ENCODE measurements at regions not wholly inside any gene's neighbourhood (a gene's known extent, or its start where the extent isn't known, plus 50 kb on each side); places are given as distances from the start of the nearest gene placed in this dataset.

GRCh38 chr6:14945461-14946185 is 300.2 kb upstream of the JARID2 start:
- H3K4me1 ChIP-seq (ENCODE audit: control insufficient read depth, insufficient read depth, low read length) = no peaks in the 10 kb centered on the region
- H3K27me3 ChIP-seq (replicated peaks in 1 of 2; ENCODE audit: control insufficient read depth in 2 of 2, insufficient read depth in 2 of 2, low read length in 1 of 2) = no peaks in the 10 kb centered on the region
- no peak for DNase-seq (ENCODE audit: low read depth, low spot score)
- POLR2A ChIA-PET = no interaction called here
- H3K4me3 ChIP-seq = no peak overlapping the region
- ATAC-seq = no peak
- no peak overlapping the region for H3K4me2 ChIP-seq (ENCODE audit: control insufficient read depth, insufficient read depth)
- H4K20me1 ChIP-seq (ENCODE audit: control insufficient read depth, insufficient read depth) = no peaks in the 10 kb centered on the region
- 75% methylated on average over 7 of the region's 7 CpGs for WGBS (ENCODE audit: insufficient coverage, insufficient replicate concordance, low lambda C conversion rate, missing lambda C conversion rate)
- no TSS peak for BruUV-seq (replicated peaks)
- no peaks in the 10 kb centered on the region for H3K79me2 ChIP-seq (ENCODE audit: control insufficient read depth, insufficient read depth, low read length)
- intact Hi-C loops (cut with micrococcal nuclease; ENCODE audit: unreplicated experiment) = no loop called here
- RAD21 ChIA-PET (ENCODE audit: unreplicated experiment) = no interaction called here
- FAIRE-seq = no peak
- no peak overlapping the region for H3K9ac ChIP-seq (ENCODE audit: control insufficient read depth, insufficient read depth, low read length)
- SMC1A ChIA-PET (ENCODE audit: uncharacterized antibody, unreplicated experiment) = no interaction called here
- no peak overlapping the region for H3K27ac ChIP-seq (ENCODE audit: control insufficient read depth, insufficient read depth)
- peaks cover 2% of the 10 kb centered on the region; the same call in 1 of the 3 replicates for H3K9me3 ChIP-seq (replicated peaks; ENCODE audit: control insufficient read depth, insufficient read depth, low read length)
- CTCF ChIA-PET = no interaction called here
- no peaks in the 10 kb centered on the region for H3K36me3 ChIP-seq (ENCODE audit: control insufficient read depth in 2 of 2, insufficient read depth in 2 of 2, low read length in 1 of 2)
- no peak overlapping the region for H2AFZ ChIP-seq (ENCODE audit: control insufficient read depth, low read depth, low read length)
- in situ Hi-C loops (cut with MboI) = no loop called here
- TF ChIP-seq SMAD1 (IDR thresholded peaks at IDR 0.05; ENCODE audit: low read depth, partially characterized antibody) (no peak), SRF (IDR thresholded peaks at IDR 0.05; ENCODE audit: low read depth in 2 of 2, low read length in 2 of 2) (no peak), TCF12 (IDR thresholded peaks at IDR 0.05; ENCODE audit: low read depth, low read length) (no peak), TBL1XR1 (IDR thresholded peaks at IDR 0.05; ENCODE audit: low read depth, low read length) (no peak), BRCA1 (IDR thresholded peaks at IDR 0.05; ENCODE audit: low read depth, low read length) (no peak), TCF3 (IDR thresholded peaks at IDR 0.05; ENCODE audit: borderline replicate concordance, insufficient read depth, low read depth, low read length) (no peak), CUX1 (IDR thresholded peaks at IDR 0.05; ENCODE audit: insufficient replicate concordance, low read depth, low read length) (no peak), STAT3 (IDR thresholded peaks at IDR 0.05; ENCODE audit: low read depth, low read length) (no peak), ZBED1 (IDR thresholded peaks at IDR 0.05; ENCODE audit: borderline replicate concordance) (no peak), BACH1 (IDR thresholded peaks at IDR 0.05; ENCODE audit: borderline replicate concordance) (no peak), E4F1 (IDR thresholded peaks at IDR 0.05; ENCODE audit: borderline replicate concordance, partially characterized antibody) (no peak), REST (IDR thresholded peaks at IDR 0.05; ENCODE audit: low read depth, low read length) (no peak)

Measured in GM12878 (cell line).